GM12878 (cell line): ENCODE measurements at regions not wholly inside any gene's neighbourhood (a gene's known extent, or its start where the extent isn't known, plus 50 kb on each side); places are given as distances from the start of the nearest gene placed in this dataset.

ENCODE experiments used
- ATAC-seq: fragments of 200-7000 bp; cut with Tn5 transposase; 3 replicates; pipeline ENCODE4 v1.9.1; 2020; ENCODE audit warnings: mild to moderate bottlenecking, moderate library complexity
- BruUV-seq: library from RNA; stranded (reverse); fragments of 400-500 nt; replicated peaks from 2 replicates; lab custom pipeline; 2021; lab: Mats Ljungman, UMichigan
- CTCF ChIA-PET: fragments of 300-600 bp; sonication (Branson Sonifier 250); formaldehyde crosslinking; extraction: SDS; loops from one replicate; lab custom pipeline; 2021; ENCODE audit warnings: inconsistent platforms; lab: Yijun Ruan, JAX
- POLR2A ChIA-PET: fragments of 350-600 bp; formaldehyde crosslinking; extraction: SDS; loops from one replicate; lab custom pipeline; 2021; ENCODE audit warnings: inconsistent platforms; lab: Charles Lee
- RAD21 ChIA-PET: fragments of 300-600 bp; sonication (Branson Sonifier 250); formaldehyde crosslinking; loops from one replicate; lab custom pipeline; 2023; ENCODE audit warnings: antibody characterized with exemption; ENCODE audit not compliant: unreplicated experiment; lab: Charles Lee
- SMC1A ChIA-PET: fragments of 300-600 bp; sonication (Branson Sonifier 250); formaldehyde crosslinking; loops from one replicate; lab custom pipeline; 2023; ENCODE audit not compliant: unreplicated experiment, uncharacterized antibody; lab: Charles Lee
- DNase-seq: peaks from one replicate; pipeline ENCODE4 v3.0.0-alpha.2; 2011; ENCODE audit warnings: low read depth, low spot score
- FAIRE-seq: peaks from 3 replicates; lab custom pipeline; 2011; peaks lifted over from hg19 to GRCh38; lab: Jason Lieb, UNC
- H2AFZ ChIP-seq: 2 replicates; pipeline ENCODE4 v1.6.0; 2011; ENCODE audit warnings: low read depth, low read length, control low read depth; ENCODE audit not compliant: control insufficient read depth
- H3K27ac ChIP-seq: 2 replicates; pipeline ENCODE4 v1.5.1; 2011; ENCODE audit warnings: control low read depth; ENCODE audit not compliant: control insufficient read depth, insufficient read depth
- H3K27me3 ChIP-seq, 2 experiments: replicated peaks in 1 of 2; 2 replicates each; pipeline versions ENCODE4 v1.6.0 to v1.6.1; 2011; ENCODE audit warnings: low read length in 1 of 2; ENCODE audit not compliant: control insufficient read depth in 2 of 2, insufficient read depth in 2 of 2
- H3K36me3 ChIP-seq, 2 experiments: 2 replicates each; pipeline ENCODE4 v1.5.1; 2011; ENCODE audit warnings: low read length in 1 of 2; ENCODE audit not compliant: control insufficient read depth in 2 of 2, insufficient read depth in 2 of 2
- H3K4me1 ChIP-seq: 2 replicates; pipeline ENCODE4 v1.6.1; 2011; ENCODE audit warnings: mild to moderate bottlenecking, low read length, moderate library complexity, mixed read lengths; ENCODE audit not compliant: control insufficient read depth, insufficient read depth
- H3K4me2 ChIP-seq: 2 replicates; pipeline ENCODE4 v1.6.0; 2011; ENCODE audit warnings: control low read depth; ENCODE audit not compliant: control insufficient read depth, insufficient read depth
- H3K4me3 ChIP-seq: fragments of 200-600 bp; sonication (generic); 2 replicates; pipeline ENCODE4 v1.5.1; 2016
- H3K79me2 ChIP-seq: 2 replicates; pipeline ENCODE4 v1.6.0; 2011; ENCODE audit warnings: low read length; ENCODE audit not compliant: control insufficient read depth, insufficient read depth
- H3K9ac ChIP-seq: 2 replicates; pipeline ENCODE4 v1.8.0; 2011; ENCODE audit warnings: low read length, control low read depth, mixed read lengths; ENCODE audit not compliant: control insufficient read depth, insufficient read depth
- H3K9me3 ChIP-seq: replicated peaks from 3 replicates; pipeline ENCODE4 v1.5.1; 2011; ENCODE audit warnings: mild to moderate bottlenecking, low read length; ENCODE audit not compliant: control insufficient read depth, insufficient read depth
- H4K20me1 ChIP-seq: 2 replicates; pipeline ENCODE4 v1.6.0; 2011; ENCODE audit not compliant: control insufficient read depth, insufficient read depth
- BCL3 ChIP-seq: IDR thresholded peaks from 2 replicates; pipeline ENCODE4 v1.6.1; 2011; ENCODE audit warnings: borderline replicate concordance, low read depth, mild to moderate bottlenecking, moderate library complexity, low read length; ENCODE audit not compliant: insufficient read depth, poor library complexity, severe bottlenecking
- POU2F2 ChIP-seq: IDR thresholded peaks from 3 replicates; pipeline ENCODE4 v1.6.1; 2011; ENCODE audit warnings: low read depth, mild to moderate bottlenecking, low read length, borderline replicate concordance
- RUNX3 ChIP-seq: IDR thresholded peaks from 2 replicates; pipeline ENCODE4 v1.6.1; 2012; ENCODE audit warnings: low read length, inconsistent platforms
- USF2 ChIP-seq: IDR thresholded peaks from 2 replicates; pipeline ENCODE4 v1.6.1; 2011; ENCODE audit warnings: low read depth, low read length, improper control_type of control experiment, borderline replicate concordance
- WGBS: methylation state at CpG from one replicate; pipeline ENCODE4 v1.1.6; 2016; ENCODE audit warnings: low lambda C conversion rate; ENCODE audit not compliant: insufficient replicate concordance, insufficient coverage; ENCODE audit errors: missing lambda C conversion rate; 5-methylcytosine and 5-hydroxymethylcytosine counted together
- in situ Hi-C: fragments of 300-500 bp; cut with MboI; formaldehyde crosslinking; loops from 9 replicates; pipeline ENCODE4 v1.14.3; 2018; ENCODE audit warnings: mixed read lengths
- intact Hi-C: fragments of 100-400 bp; cut with micrococcal nuclease; formaldehyde crosslinking; loops from one replicate; pipeline ENCODE4 v1.14.2; 2022; ENCODE audit not compliant: unreplicated experiment

- SMC1A ChIA-PET = interaction anchor here (0.5 kb wide), 2 partner anchors 292 to 371 kb away, joined by 3 read pairs; no protein-coding TSS in a partner anchor
- no peak overlapping the region for H3K4me2 ChIP-seq
These were observed 100.0 kb upstream of the C3orf80 start for GRCh38 chr3:160125258-160125657.

More at GRCh38 chr3:160125258-160125657, 100.0 kb upstream of the C3orf80 start:
- H3K4me3 ChIP-seq = no peak overlapping the region
- ChIA-PET POLR2A (no interaction called here), RAD21 (no interaction called here), CTCF (no interaction called here)
- no peak overlapping the region for H2AFZ ChIP-seq
- no peak overlapping the region for H3K9ac ChIP-seq
- no peak for TF ChIP-seq POU2F2
- no peak for TF ChIP-seq USF2
- no peak for TF ChIP-seq RUNX3
- no peak for TF ChIP-seq BCL3
- no peaks in the 10 kb centered on the region for H3K9me3 ChIP-seq
- no peak for FAIRE-seq
- peaks cover 10% of the 10 kb centered on the region; the same call in 1 of the 2 replicates for H3K4me1 ChIP-seq
- H4K20me1 ChIP-seq = no peaks in the 10 kb centered on the region
- in situ Hi-C loops (no loop called here), intact Hi-C loops (no loop called here)
- no peak for DNase-seq
- 43% methylated on average over 2 of the region's 2 CpGs for WGBS
- H3K36me3 ChIP-seq = no peaks in the 10 kb centered on the region
- no peaks in the 10 kb centered on the region for H3K27me3 ChIP-seq
- BruUV-seq = no TSS peak
- H3K27ac ChIP-seq = no peak overlapping the region
- no peak for ATAC-seq
- no peaks in the 10 kb centered on the region for H3K79me2 ChIP-seq
